MM.1S (cell line): ENCODE measurements at regions not wholly inside any gene's neighbourhood (a gene's known extent, or its start where the extent isn't known, plus 50 kb on each side); places are given as distances from the start of the nearest gene placed in this dataset.

Source experiments
- DNase-seq: peaks from one replicate; pipeline ENCODE4 v3.0.0-alpha.2; 2015
- H2AFZ ChIP-seq: fragments of 300-600 bp; sonication (generic); 2 replicates; pipeline ENCODE4 v1.6.0; 2016; ENCODE audit warnings: antibody characterized with exemption, low read length
- H3F3A ChIP-seq: fragments of 300-600 bp; sonication (generic); 2 replicates; pipeline ENCODE4 v1.6.1; 2016; ENCODE audit warnings: mild to moderate bottlenecking, antibody characterized with exemption, low read length, moderate library complexity, mixed read lengths; ENCODE audit not compliant: insufficient read depth
- H3K27ac ChIP-seq: fragments of 300-600 bp; sonication (generic); 2 replicates; pipeline ENCODE4 v1.5.1; 2016; ENCODE audit warnings: mild to moderate bottlenecking, low read length
- H3K27me3 ChIP-seq: fragments of 300-600 bp; sonication (generic); replicated peaks from 2 replicates; pipeline ENCODE4 v1.6.0; 2016; ENCODE audit warnings: low read length; ENCODE audit not compliant: insufficient read depth
- H3K36me3 ChIP-seq: fragments of 300-600 bp; sonication (generic); replicated peaks from 2 replicates; pipeline ENCODE4 v1.6.1; 2016; ENCODE audit warnings: mild to moderate bottlenecking, low read length, mixed read lengths; ENCODE audit not compliant: insufficient read depth
- H3K4me1 ChIP-seq: fragments of 300-600 bp; sonication (generic); 2 replicates; pipeline ENCODE4 v1.6.1; 2016; ENCODE audit warnings: low read length, mixed read lengths
- H3K4me2 ChIP-seq: fragments of 300-600 bp; sonication (generic); 2 replicates; pipeline ENCODE4 v1.6.0; 2016; ENCODE audit warnings: low read depth, low read length
- H3K4me3 ChIP-seq: fragments of 300-600 bp; sonication (generic); 2 replicates; pipeline ENCODE4 v1.5.1; 2016; ENCODE audit warnings: low read length, mixed read lengths
- H3K79me2 ChIP-seq: fragments of 300-600 bp; sonication (generic); 2 replicates; pipeline ENCODE4 v1.6.1; 2016; ENCODE audit warnings: mixed run types, low read length, mixed read lengths
- H3K9ac ChIP-seq: fragments of 300-600 bp; sonication (generic); 2 replicates; pipeline ENCODE4 v1.6.1; 2016; ENCODE audit warnings: low read length, mixed read lengths
- H3K9me2 ChIP-seq: fragments of 300-600 bp; sonication (generic); replicated peaks from 2 replicates; pipeline ENCODE4 v1.6.1; 2016; ENCODE audit warnings: mild to moderate bottlenecking, low read length, mixed read lengths; ENCODE audit not compliant: insufficient read depth
- H3K9me3 ChIP-seq: fragments of 300-600 bp; sonication (generic); replicated peaks from 2 replicates; pipeline ENCODE4 v1.6.1; 2016; ENCODE audit warnings: mild to moderate bottlenecking, low read length, mixed read lengths; ENCODE audit not compliant: insufficient read depth
- H4K20me1 ChIP-seq: fragments of 300-600 bp; sonication (generic); 2 replicates; pipeline ENCODE4 v1.6.1; 2016; ENCODE audit warnings: mild to moderate bottlenecking, low read length, moderate library complexity, mixed read lengths; ENCODE audit not compliant: insufficient read depth
- CTCF ChIP-seq: fragments of 300-600 bp; sonication (generic); IDR thresholded peaks from 2 replicates; pipeline ENCODE4 v1.5.1; 2016; ENCODE audit warnings: antibody characterized with exemption, low read length, mixed read lengths
- EZH2 ChIP-seq: fragments of 300-600 bp; sonication (generic); optimal IDR thresholded peaks from 2 replicates; pipeline ENCODE3; 2017; ENCODE audit warnings: low read depth, mild to moderate bottlenecking, antibody characterized with exemption, low read length, mixed read lengths
- EZH2phosphoT487 ChIP-seq: fragments of 300-600 bp; sonication (generic); IDR thresholded peaks from 2 replicates; pipeline ENCODE4 v1.6.1; 2018; ENCODE audit warnings: antibody characterized with exemption, low read length

- no peak overlapping the region for H3K27ac ChIP-seq
- no peak for DNase-seq
- no peak overlapping the region for H2AFZ ChIP-seq
- H3K4me1 ChIP-seq: no peaks in the 10 kb centered on the region
- H3K9me2 ChIP-seq: no peaks in the 10 kb centered on the region
- no peak overlapping the region for H3K4me2 ChIP-seq
- H3K79me2 ChIP-seq: no peaks in the 10 kb centered on the region
- H3K4me3 ChIP-seq: no peak overlapping the region
- no peak for TF ChIP-seq CTCF
- no peak for TF ChIP-seq EZH2phosphoT487
- no peak for TF ChIP-seq EZH2
- no peaks in the 10 kb centered on the region for H4K20me1 ChIP-seq
- no peaks in the 10 kb centered on the region for H3K27me3 ChIP-seq
- H3K36me3 ChIP-seq: no peaks in the 10 kb centered on the region; the same call in 1 of the 2 replicates
- no peak overlapping the region for H3K9ac ChIP-seq
- no peaks in the 10 kb centered on the region for H3F3A ChIP-seq
- no peaks in the 10 kb centered on the region for H3K9me3 ChIP-seq
Measured at GRCh38 chr5:93819668-93820067, 78.3 kb upstream of the POU5F2 start.

GRCh38 chr5:93810780-93811179, 69.4 kb upstream of the POU5F2 start:
- no peak overlapping the region for H2AFZ ChIP-seq

GRCh38 chr5:93809430-93809829, 68.0 kb upstream of the POU5F2 start:
- Histone ChIP-seq H3K27ac (no peak overlapping the region), H3F3A (no peaks in the 10 kb centered on the region), H3K4me2 (no peak overlapping the region), H3K9ac (no peak overlapping the region), H3K27me3 (no peaks in the 10 kb centered on the region), H3K36me3 (no peaks in the 10 kb centered on the region), H3K4me3 (no peak overlapping the region), H2AFZ (no peak overlapping the region), H3K9me2 (no peaks in the 10 kb centered on the region), H3K4me1 (no peaks in the 10 kb centered on the region), H3K79me2 (no peaks in the 10 kb centered on the region), H3K9me3 (no peaks in the 10 kb centered on the region), H4K20me1 (no peaks in the 10 kb centered on the region)
- DNase-seq: no peak
- TF ChIP-seq EZH2phosphoT487: no peak
- no peak for TF ChIP-seq EZH2
- TF ChIP-seq CTCF: no peak

More at GRCh38 chr5:93810780-93811179, 69.4 kb upstream of the POU5F2 start:
- Histone ChIP-seq H3K79me2 (no peaks in the 10 kb centered on the region), H3K9ac (no peak overlapping the region), H3K9me3 (no peaks in the 10 kb centered on the region), H3K4me2 (no peak overlapping the region), H3K27ac (no peak overlapping the region), H3K36me3 (no peaks in the 10 kb centered on the region), H3F3A (no peaks in the 10 kb centered on the region), H3K27me3 (no peaks in the 10 kb centered on the region), H4K20me1 (no peaks in the 10 kb centered on the region), H3K9me2 (no peaks in the 10 kb centered on the region), H3K4me3 (no peak overlapping the region), H3K4me1 (no peaks in the 10 kb centered on the region)
- TF ChIP-seq EZH2phosphoT487: no peak
- no peak for TF ChIP-seq CTCF
- TF ChIP-seq EZH2: no peak
- no peak for DNase-seq

GRCh38 chr5:93807846-93808245, 66.4 kb upstream of the POU5F2 start:
- Histone ChIP-seq H3K4me2 (no peak overlapping the region), H3K36me3 (no peaks in the 10 kb centered on the region), H3K79me2 (no peaks in the 10 kb centered on the region), H3K4me3 (no peak overlapping the region), H3K27me3 (no peaks in the 10 kb centered on the region), H3K9me2 (no peaks in the 10 kb centered on the region), H3F3A (no peaks in the 10 kb centered on the region), H3K9me3 (no peaks in the 10 kb centered on the region), H2AFZ (no peak overlapping the region), H4K20me1 (no peaks in the 10 kb centered on the region), H3K4me1 (no peaks in the 10 kb centered on the region), H3K27ac (no peak overlapping the region), H3K9ac (no peak overlapping the region)
- TF ChIP-seq CTCF: no peak
- TF ChIP-seq EZH2phosphoT487: no peak
- no peak for TF ChIP-seq EZH2
- DNase-seq: no peak
